ENCODE measurements at regions not wholly inside any gene's neighbourhood (a gene's known extent, or its start where the extent isn't known, plus 50 kb on each side); places are given as distances from the start of the nearest gene placed in this dataset.

- H3K9me3 ChIP-seq: no peaks in the 10 kb centered on the region
- H3K36me3 ChIP-seq: no peaks in the 10 kb centered on the region
- no peak overlapping the region for H3K4me3 ChIP-seq
- intact Hi-C loops (cut with DNase I; ENCODE audit: low total_unique reads): no loop called here
- no peak for TF ChIP-seq CTCF (IDR thresholded peaks at IDR 0.05)
- no peak for TF ChIP-seq POLR2AphosphoS5 (IDR thresholded peaks at IDR 0.05)
- no peak for TF ChIP-seq POLR2A (IDR thresholded peaks at IDR 0.05)
- DNase-seq (ENCODE audit: low spot score in 2 of 2): no peak
- no peaks in the 10 kb centered on the region for H3K27me3 ChIP-seq
- H3K27ac ChIP-seq: no peak overlapping the region
- no peaks in the 10 kb centered on the region for H3K4me1 ChIP-seq
Observed at GRCh38 chr11:28627690-28628255, 519.6 kb downstream of the METTL15 start.

- TF ChIP-seq POLR2A (IDR thresholded peaks at IDR 0.05) (no peak), POLR2AphosphoS5 (IDR thresholded peaks at IDR 0.05) (no peak), CTCF (IDR thresholded peaks at IDR 0.05) (no peak)
- Histone ChIP-seq H3K36me3 (no peaks in the 10 kb centered on the region), H3K4me3 (no peak overlapping the region), H3K27ac (no peak overlapping the region), H3K9me3 (no peaks in the 10 kb centered on the region), H3K27me3 (no peaks in the 10 kb centered on the region), H3K4me1 (no peaks in the 10 kb centered on the region)
- no peak for DNase-seq (ENCODE audit: low spot score in 2 of 2)
- intact Hi-C loops (cut with DNase I; ENCODE audit: low total_unique reads): no loop called here
Observed at GRCh38 chr11:28625532-28625931, 517.3 kb downstream of the METTL15 start.

GRCh38 chr11:28621753-28622152, 513.6 kb downstream of the METTL15 start:
- DNase-seq (ENCODE audit: low spot score in 2 of 2): no peak
- intact Hi-C loops (cut with DNase I; ENCODE audit: low total_unique reads): no loop called here
- TF ChIP-seq POLR2A (IDR thresholded peaks at IDR 0.05) (no peak), POLR2AphosphoS5 (IDR thresholded peaks at IDR 0.05) (no peak)
- Histone ChIP-seq H3K9me3 (no peaks in the 10 kb centered on the region), H3K4me1 (no peaks in the 10 kb centered on the region), H3K4me3 (peak overlapping the region; percentile 21 to 56 (median 22)), H3K27ac (no peak overlapping the region), H3K36me3 (no peaks in the 10 kb centered on the region), H3K27me3 (no peaks in the 10 kb centered on the region)

GRCh38 chr11:28619846-28620540, 511.8 kb downstream of the METTL15 start:
- Histone ChIP-seq H3K4me1 (no peaks in the 10 kb centered on the region), H3K9me3 (no peaks in the 10 kb centered on the region), H3K27me3 (no peaks in the 10 kb centered on the region), H3K27ac (no peak overlapping the region), H3K4me3 (no peak overlapping the region), H3K36me3 (no peaks in the 10 kb centered on the region)
- TF ChIP-seq CTCF (IDR thresholded peaks at IDR 0.05): no peak
- no peak for TF ChIP-seq POLR2A (IDR thresholded peaks at IDR 0.05)
- intact Hi-C loops (cut with DNase I; ENCODE audit: low total_unique reads): no loop called here
- DNase-seq (ENCODE audit: low spot score in 2 of 2): no peak

GRCh38 chr11:28618416-28618815, 510.2 kb downstream of the METTL15 start:
- no peak overlapping the region for H3K27ac ChIP-seq
- no peaks in the 10 kb centered on the region for H3K4me1 ChIP-seq
- no peak for DNase-seq (ENCODE audit: low spot score in 2 of 2)
- H3K4me3 ChIP-seq: no peak overlapping the region
- H3K36me3 ChIP-seq: no peaks in the 10 kb centered on the region
- intact Hi-C loops (cut with DNase I; ENCODE audit: low total_unique reads): no loop called here
- TF ChIP-seq POLR2AphosphoS5 (IDR thresholded peaks at IDR 0.05): no peak
- no peak for TF ChIP-seq CTCF (IDR thresholded peaks at IDR 0.05)
- no peak for TF ChIP-seq POLR2A (IDR thresholded peaks at IDR 0.05)
- no peaks in the 10 kb centered on the region for H3K9me3 ChIP-seq
- H3K27me3 ChIP-seq: no peaks in the 10 kb centered on the region

Data from breast epithelium (tissue), 4 donors.